HG02885 (cell line): ENCODE measurements at regions not wholly inside any gene's neighbourhood (a gene's known extent, or its start where the extent isn't known, plus 50 kb on each side); places are given as distances from the start of the nearest gene placed in this dataset.
"Not testable (repeated sequence)": the region's sequence is repeated elsewhere in the genome, so short reads cannot be mapped to it uniquely, and the experiment has no call there.

Experiments used
- ATAC-seq: cut with Tn5 transposase; IDR thresholded peaks from one replicate; pipeline ENCODE4 v1.9.1; 2021; ENCODE audit warnings: mild to moderate bottlenecking; ENCODE audit not compliant: unreplicated experiment, poor library complexity

GRCh38 chr5:154626876-154627557 is 128.2 kb upstream of the LARP1 start:
- ATAC-seq, result no peak

- no peak for ATAC-seq
These were observed 130.1 kb upstream of the LARP1 start for GRCh38 chr5:154625031-154625430.

- ATAC-seq, result no peak
These were observed 130.8 kb upstream of the LARP1 start for GRCh38 chr5:154624341-154624740.

GRCh38 chr5:154620411-154620810 is 134.8 kb upstream of the LARP1 start:
- no peak for ATAC-seq

GRCh38 chr5:154618696-154619095 is 136.5 kb upstream of the LARP1 start:
- ATAC-seq, result no peak

GRCh38 chr5:154614595-154614994 is 136.6 kb upstream of the HAND1 start:
- no peak for ATAC-seq

GRCh38 chr5:154614125-154614524 is 136.1 kb upstream of the HAND1 start:
- no peak for ATAC-seq

- no peak for ATAC-seq
These were observed 134.6 kb upstream of the HAND1 start for GRCh38 chr5:154612666-154613065.

GRCh38 chr5:154611341-154611767 is 133.3 kb upstream of the HAND1 start:
- no peak for ATAC-seq

GRCh38 chr5:154610321-154611154 is 132.5 kb upstream of the HAND1 start:
- peak; percentile 95 for ATAC-seq

- no peak for ATAC-seq
These were observed 131.2 kb upstream of the HAND1 start for GRCh38 chr5:154609251-154609650.

- no peak for ATAC-seq
These were observed 130.5 kb upstream of the HAND1 start for GRCh38 chr5:154608531-154609011.

GRCh38 chr5:154607746-154608145 is 129.7 kb upstream of the HAND1 start:
- ATAC-seq, result no peak

GRCh38 chr5:154606246-154606645 is 128.2 kb upstream of the HAND1 start:
- ATAC-seq, result no peak

- ATAC-seq, result no peak
These were observed 126.1 kb upstream of the HAND1 start for GRCh38 chr5:154603953-154604679.

- ATAC-seq, result no peak
These were observed 125.5 kb upstream of the HAND1 start for GRCh38 chr5:154603485-154603884.

GRCh38 chr5:154603011-154603410 is 125.0 kb upstream of the HAND1 start:
- ATAC-seq, result no peak

GRCh38 chr5:154601014-154601413 is 123.0 kb upstream of the HAND1 start:
- no peak for ATAC-seq

GRCh38 chr5:154598021-154598420 is 120.0 kb upstream of the HAND1 start:
- no peak for ATAC-seq

GRCh38 chr5:154596844-154597243 is 118.8 kb upstream of the HAND1 start:
- not testable (repeated sequence) for ATAC-seq

- no peak for ATAC-seq
These were observed 117.6 kb upstream of the HAND1 start for GRCh38 chr5:154595662-154596061.
